ENCODE measurements at regions not wholly inside any gene's neighbourhood (a gene's known extent, or its start where the extent isn't known, plus 50 kb on each side); places are given as distances from the start of the nearest gene placed in this dataset.

GRCh38 chr10:131006458-131007256 is 304.9 kb downstream of the TCERG1L start:
- no peak for TF ChIP-seq POLR2A (IDR thresholded peaks at IDR 0.05)
- TF ChIP-seq, protein P1, sequence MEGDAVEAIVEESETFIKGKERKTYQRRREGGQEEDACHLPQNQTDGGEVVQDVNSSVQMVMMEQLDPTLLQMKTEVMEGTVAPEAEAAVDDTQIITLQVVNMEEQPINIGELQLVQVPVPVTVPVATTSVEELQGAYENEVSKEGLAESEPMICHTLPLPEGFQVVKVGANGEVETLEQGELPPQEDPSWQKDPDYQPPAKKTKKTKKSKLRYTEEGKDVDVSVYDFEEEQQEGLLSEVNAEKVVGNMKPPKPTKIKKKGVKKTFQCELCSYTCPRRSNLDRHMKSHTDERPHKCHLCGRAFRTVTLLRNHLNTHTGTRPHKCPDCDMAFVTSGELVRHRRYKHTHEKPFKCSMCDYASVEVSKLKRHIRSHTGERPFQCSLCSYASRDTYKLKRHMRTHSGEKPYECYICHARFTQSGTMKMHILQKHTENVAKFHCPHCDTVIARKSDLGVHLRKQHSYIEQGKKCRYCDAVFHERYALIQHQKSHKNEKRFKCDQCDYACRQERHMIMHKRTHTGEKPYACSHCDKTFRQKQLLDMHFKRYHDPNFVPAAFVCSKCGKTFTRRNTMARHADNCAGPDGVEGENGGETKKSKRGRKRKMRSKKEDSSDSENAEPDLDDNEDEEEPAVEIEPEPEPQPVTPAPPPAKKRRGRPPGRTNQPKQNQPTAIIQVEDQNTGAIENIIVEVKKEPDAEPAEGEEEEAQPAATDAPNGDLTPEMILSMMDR (IDR thresholded peaks at IDR 0.05) = no peak
